ENCODE measurements at regions not wholly inside any gene's neighbourhood (a gene's known extent, or its start where the extent isn't known, plus 50 kb on each side); places are given as distances from the start of the nearest gene placed in this dataset.

- no peaks in the 10 kb centered on the region for H3K79me2 ChIP-seq (replicated peaks; ENCODE audit: insufficient read depth, low read length)
- no peak overlapping the region for H3K4me2 ChIP-seq (ENCODE audit: low read length)
- TF ChIP-seq EP300 (conservative IDR thresholded peaks at IDR 0.05; ENCODE audit: poor library complexity, severe bottlenecking) (no peak), POLR2AphosphoS5 (IDR thresholded peaks at IDR 0.05) (no peak), EZH2 (IDR thresholded peaks at IDR 0.05; ENCODE audit: borderline replicate concordance, insufficient read depth, low read length, poor library complexity, severe bottlenecking) (no peak), RAD21 (conservative IDR thresholded peaks at IDR 0.05) (no peak)
- no peaks in the 10 kb centered on the region for H3K27me3 ChIP-seq (ENCODE audit: insufficient read depth, low read depth, low read length)
- no peaks in the 10 kb centered on the region for H3K9me2 ChIP-seq (ENCODE audit: insufficient read depth, low read length)
- H2AFZ ChIP-seq (ENCODE audit: low read depth, low read length) = no peak overlapping the region
- H4K20me1 ChIP-seq (ENCODE audit: insufficient read depth) = no peaks in the 10 kb centered on the region
- H3K27ac ChIP-seq (ENCODE audit: low read length) = no peak overlapping the region
- H3F3A ChIP-seq (ENCODE audit: insufficient read depth, low read length, poor library complexity, severe bottlenecking) = no peaks in the 10 kb centered on the region
- H3K4me3 ChIP-seq (ENCODE audit: low read length) = no peak overlapping the region
- no peaks in the 10 kb centered on the region for H3K36me3 ChIP-seq (ENCODE audit: insufficient read depth, low read length)
- H3K9me3 ChIP-seq (ENCODE audit: low read length) = no peaks in the 10 kb centered on the region
- no peak overlapping the region for H3K9ac ChIP-seq (ENCODE audit: low read length)
Observed at GRCh38 chr13:82938644-82939043, 943.6 kb downstream of the SLITRK1 start.

DNA sequence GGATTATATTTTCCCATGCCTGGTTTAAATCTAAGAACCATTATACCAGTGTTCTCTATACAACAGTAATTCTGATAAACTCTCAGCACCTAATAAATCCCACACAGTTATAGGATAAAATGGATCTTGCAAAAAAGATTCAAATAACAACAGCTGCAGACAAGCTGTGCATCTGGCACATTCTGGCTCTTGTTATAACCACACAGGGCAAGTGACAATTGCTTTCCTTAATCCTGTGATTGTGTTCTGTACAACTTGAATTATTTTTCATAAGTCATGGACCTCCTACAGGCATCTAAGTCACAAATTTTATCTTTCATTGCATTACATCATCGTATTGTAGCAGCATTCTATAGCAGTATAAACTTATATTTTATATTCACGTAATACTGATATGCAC is 948.3 kb downstream of the SLITRK1 start:
- Histone ChIP-seq H3K27ac (ENCODE audit: low read length) (no peak overlapping the region), H4K20me1 (ENCODE audit: insufficient read depth) (no peaks in the 10 kb centered on the region), H3K9ac (ENCODE audit: low read length) (no peak overlapping the region), H3K27me3 (ENCODE audit: insufficient read depth, low read depth, low read length) (no peaks in the 10 kb centered on the region), H3K9me2 (ENCODE audit: insufficient read depth, low read length) (no peaks in the 10 kb centered on the region), H3K79me2 (replicated peaks; ENCODE audit: insufficient read depth, low read length) (no peaks in the 10 kb centered on the region), H3F3A (ENCODE audit: insufficient read depth, low read length, poor library complexity, severe bottlenecking) (no peaks in the 10 kb centered on the region), H2AFZ (ENCODE audit: low read depth, low read length) (no peak overlapping the region), H3K36me3 (ENCODE audit: insufficient read depth, low read length) (no peaks in the 10 kb centered on the region), H3K9me3 (ENCODE audit: low read length) (no peaks in the 10 kb centered on the region), H3K4me3 (ENCODE audit: low read length) (no peak overlapping the region), H3K4me2 (ENCODE audit: low read length) (no peak overlapping the region)
- no peak for TF ChIP-seq SMC3 (conservative IDR thresholded peaks at IDR 0.05; ENCODE audit: poor library complexity)
- TF ChIP-seq MXI1 (conservative IDR thresholded peaks at IDR 0.05; ENCODE audit: poor library complexity, severe bottlenecking) = no peak

DNA sequence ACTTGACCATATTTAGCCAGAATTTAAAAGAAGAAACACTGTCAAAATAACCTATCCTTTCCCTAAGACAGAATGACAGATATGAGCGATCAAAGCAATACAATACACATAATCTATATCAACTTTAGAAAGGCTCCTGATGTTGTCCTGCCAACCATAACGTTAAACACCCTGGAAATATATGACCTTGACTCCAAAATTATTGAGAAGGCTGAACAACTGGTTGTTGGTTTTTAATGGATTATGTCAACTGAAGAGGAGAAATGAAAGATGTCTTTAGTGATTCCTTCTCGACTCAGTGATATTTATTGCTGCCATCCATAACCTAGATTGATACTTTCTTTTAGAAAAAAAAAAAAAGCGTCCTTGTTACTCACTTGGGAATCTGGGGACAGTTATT is 957.2 kb downstream of the SLITRK1 start:
- Histone ChIP-seq H3K27ac (ENCODE audit: low read length) (no peak overlapping the region), H3K4me2 (ENCODE audit: low read length) (no peak overlapping the region), H3K79me2 (replicated peaks; ENCODE audit: insufficient read depth, low read length) (no peaks in the 10 kb centered on the region), H3K36me3 (ENCODE audit: insufficient read depth, low read length) (no peaks in the 10 kb centered on the region), H2AFZ (ENCODE audit: low read depth, low read length) (no peak overlapping the region), H3K27me3 (ENCODE audit: insufficient read depth, low read depth, low read length) (no peaks in the 10 kb centered on the region), H3K9ac (ENCODE audit: low read length) (no peak overlapping the region), H3K9me2 (ENCODE audit: insufficient read depth, low read length) (no peaks in the 10 kb centered on the region), H3F3A (ENCODE audit: insufficient read depth, low read length, poor library complexity, severe bottlenecking) (no peaks in the 10 kb centered on the region), H4K20me1 (ENCODE audit: insufficient read depth) (no peaks in the 10 kb centered on the region), H3K4me3 (ENCODE audit: low read length) (no peak overlapping the region), H3K9me3 (ENCODE audit: low read length) (no peaks in the 10 kb centered on the region)
- TF ChIP-seq, protein P1, sequence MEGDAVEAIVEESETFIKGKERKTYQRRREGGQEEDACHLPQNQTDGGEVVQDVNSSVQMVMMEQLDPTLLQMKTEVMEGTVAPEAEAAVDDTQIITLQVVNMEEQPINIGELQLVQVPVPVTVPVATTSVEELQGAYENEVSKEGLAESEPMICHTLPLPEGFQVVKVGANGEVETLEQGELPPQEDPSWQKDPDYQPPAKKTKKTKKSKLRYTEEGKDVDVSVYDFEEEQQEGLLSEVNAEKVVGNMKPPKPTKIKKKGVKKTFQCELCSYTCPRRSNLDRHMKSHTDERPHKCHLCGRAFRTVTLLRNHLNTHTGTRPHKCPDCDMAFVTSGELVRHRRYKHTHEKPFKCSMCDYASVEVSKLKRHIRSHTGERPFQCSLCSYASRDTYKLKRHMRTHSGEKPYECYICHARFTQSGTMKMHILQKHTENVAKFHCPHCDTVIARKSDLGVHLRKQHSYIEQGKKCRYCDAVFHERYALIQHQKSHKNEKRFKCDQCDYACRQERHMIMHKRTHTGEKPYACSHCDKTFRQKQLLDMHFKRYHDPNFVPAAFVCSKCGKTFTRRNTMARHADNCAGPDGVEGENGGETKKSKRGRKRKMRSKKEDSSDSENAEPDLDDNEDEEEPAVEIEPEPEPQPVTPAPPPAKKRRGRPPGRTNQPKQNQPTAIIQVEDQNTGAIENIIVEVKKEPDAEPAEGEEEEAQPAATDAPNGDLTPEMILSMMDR (IDR thresholded peaks at IDR 0.05; ENCODE audit: poor library complexity, severe bottlenecking) = no peak
- TF ChIP-seq TAF1 (IDR thresholded peaks at IDR 0.05; ENCODE audit: low read depth) (no peak), MXI1 (conservative IDR thresholded peaks at IDR 0.05; ENCODE audit: poor library complexity, severe bottlenecking) (no peak), RAD21 (conservative IDR thresholded peaks at IDR 0.05) (no peak), REST (IDR thresholded peaks at IDR 0.05; ENCODE audit: borderline replicate concordance) (no peak), EZH2 (IDR thresholded peaks at IDR 0.05; ENCODE audit: borderline replicate concordance, insufficient read depth, low read length, poor library complexity, severe bottlenecking) (no peak), SMC3 (conservative IDR thresholded peaks at IDR 0.05; ENCODE audit: poor library complexity) (no peak), POLR2AphosphoS5 (IDR thresholded peaks at IDR 0.05) (no peak), EP300 (conservative IDR thresholded peaks at IDR 0.05; ENCODE audit: poor library complexity, severe bottlenecking) (no peak)
